ENCODE measurements at regions not wholly inside any gene's neighbourhood (a gene's known extent, or its start where the extent isn't known, plus 50 kb on each side); places are given as distances from the start of the nearest gene placed in this dataset.

- TF ChIP-seq, protein P1, sequence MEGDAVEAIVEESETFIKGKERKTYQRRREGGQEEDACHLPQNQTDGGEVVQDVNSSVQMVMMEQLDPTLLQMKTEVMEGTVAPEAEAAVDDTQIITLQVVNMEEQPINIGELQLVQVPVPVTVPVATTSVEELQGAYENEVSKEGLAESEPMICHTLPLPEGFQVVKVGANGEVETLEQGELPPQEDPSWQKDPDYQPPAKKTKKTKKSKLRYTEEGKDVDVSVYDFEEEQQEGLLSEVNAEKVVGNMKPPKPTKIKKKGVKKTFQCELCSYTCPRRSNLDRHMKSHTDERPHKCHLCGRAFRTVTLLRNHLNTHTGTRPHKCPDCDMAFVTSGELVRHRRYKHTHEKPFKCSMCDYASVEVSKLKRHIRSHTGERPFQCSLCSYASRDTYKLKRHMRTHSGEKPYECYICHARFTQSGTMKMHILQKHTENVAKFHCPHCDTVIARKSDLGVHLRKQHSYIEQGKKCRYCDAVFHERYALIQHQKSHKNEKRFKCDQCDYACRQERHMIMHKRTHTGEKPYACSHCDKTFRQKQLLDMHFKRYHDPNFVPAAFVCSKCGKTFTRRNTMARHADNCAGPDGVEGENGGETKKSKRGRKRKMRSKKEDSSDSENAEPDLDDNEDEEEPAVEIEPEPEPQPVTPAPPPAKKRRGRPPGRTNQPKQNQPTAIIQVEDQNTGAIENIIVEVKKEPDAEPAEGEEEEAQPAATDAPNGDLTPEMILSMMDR (IDR thresholded peaks at IDR 0.05): no peak
- no peak for TF ChIP-seq POLR2A (IDR thresholded peaks at IDR 0.05)
Measured at GRCh38 chr3:76900596-76900995, 139.3 kb upstream of the ROBO2 start.
